OCI-LY1 (cell line): ENCODE measurements at regions not wholly inside any gene's neighbourhood (a gene's known extent, or its start where the extent isn't known, plus 50 kb on each side); places are given as distances from the start of the nearest gene placed in this dataset.

Source experiments
- H2AFZ ChIP-seq: fragments of 200-600 bp; sonication (generic), shearing (Covaris generic); 2 replicates; pipeline ENCODE4 v1.6.0; 2014; ENCODE audit warnings: antibody characterized with exemption, mild to moderate bottlenecking, low read length
- H3F3A ChIP-seq: fragments of 200-600 bp; sonication (generic), shearing (Covaris generic); 2 replicates; pipeline ENCODE4 v1.6.0; 2014; ENCODE audit warnings: mild to moderate bottlenecking, antibody characterized with exemption, low read length, moderate library complexity; ENCODE audit not compliant: insufficient read depth
- H3K27ac ChIP-seq: fragments of 200-600 bp; sonication (generic); 2 replicates; pipeline ENCODE4 v1.5.1; 2014; ENCODE audit warnings: low read length, mixed run types, mild to moderate bottlenecking, low read depth; ENCODE audit not compliant: poor library complexity, severe bottlenecking
- H3K27me3 ChIP-seq: fragments of 200-600 bp; sonication (generic); 2 replicates; pipeline ENCODE4 v1.6.0; 2014; ENCODE audit warnings: antibody characterized with exemption, mild to moderate bottlenecking, low read length, moderate library complexity; ENCODE audit not compliant: insufficient read depth
- H3K36me3 ChIP-seq: fragments of 200-600 bp; sonication (generic); 2 replicates; pipeline ENCODE4 v1.6.1; 2014; ENCODE audit warnings: mild to moderate bottlenecking, antibody characterized with exemption, low read length, moderate library complexity, mixed read lengths; ENCODE audit not compliant: insufficient read depth
- H3K4me1 ChIP-seq: fragments of 200-600 bp; sonication (generic); 2 replicates; pipeline ENCODE4 v1.5.1; 2014; ENCODE audit warnings: mild to moderate bottlenecking, low read length, moderate library complexity; ENCODE audit not compliant: insufficient read depth, severe bottlenecking
- H3K4me2 ChIP-seq: fragments of 200-600 bp; sonication (generic), shearing (Covaris generic); 2 replicates; pipeline ENCODE4 v1.6.1; 2014; ENCODE audit warnings: low read length
- H3K4me3 ChIP-seq: fragments of 200-600 bp; sonication (generic); 2 replicates; pipeline ENCODE4 v1.5.1; 2014; ENCODE audit warnings: low read length, low read depth, mild to moderate bottlenecking, mixed read lengths; ENCODE audit not compliant: poor library complexity, severe bottlenecking
- H3K79me2 ChIP-seq: fragments of 200-600 bp; shearing (Covaris generic); 2 replicates; pipeline ENCODE4 v1.6.1; 2016; ENCODE audit warnings: mixed run types, low read length, mixed read lengths; ENCODE audit not compliant: insufficient read depth
- H3K9ac ChIP-seq: fragments of 200-600 bp; sonication (generic), shearing (Covaris generic); 2 replicates; pipeline ENCODE4 v1.6.1; 2014; ENCODE audit warnings: mild to moderate bottlenecking, low read length, mixed read lengths
- H3K9me2 ChIP-seq: fragments of 200-600 bp; sonication (generic), shearing (Covaris generic); 2 replicates; pipeline ENCODE4 v1.6.1; 2014; ENCODE audit warnings: low read depth, mild to moderate bottlenecking, low read length, mixed read lengths
- H3K9me3 ChIP-seq: fragments of 200-600 bp; shearing (Covaris generic); 2 replicates; pipeline ENCODE4 v1.6.1; 2014; ENCODE audit warnings: low read length, mixed read lengths
- H4K20me1 ChIP-seq: fragments of 200-600 bp; sonication (generic), shearing (Covaris generic); 2 replicates; pipeline ENCODE4 v1.6.0; 2016; ENCODE audit warnings: mild to moderate bottlenecking, low read length; ENCODE audit not compliant: insufficient read depth
- CTCF ChIP-seq: fragments of 200-600 bp; sonication (generic), shearing (Covaris generic); IDR thresholded peaks from 2 replicates; pipeline ENCODE4 v1.5.1; 2017; ENCODE audit warnings: mild to moderate bottlenecking, antibody characterized with exemption, low read length, moderate library complexity, mixed read lengths
- EZH2 ChIP-seq: fragments of 200-600 bp; sonication (generic), shearing (Covaris generic); IDR thresholded peaks from 2 replicates; pipeline ENCODE4 v1.8.0; 2017; ENCODE audit warnings: borderline replicate concordance, mixed run types, mild to moderate bottlenecking, antibody characterized with exemption, low read length, moderate library complexity, mixed read lengths

DNA sequence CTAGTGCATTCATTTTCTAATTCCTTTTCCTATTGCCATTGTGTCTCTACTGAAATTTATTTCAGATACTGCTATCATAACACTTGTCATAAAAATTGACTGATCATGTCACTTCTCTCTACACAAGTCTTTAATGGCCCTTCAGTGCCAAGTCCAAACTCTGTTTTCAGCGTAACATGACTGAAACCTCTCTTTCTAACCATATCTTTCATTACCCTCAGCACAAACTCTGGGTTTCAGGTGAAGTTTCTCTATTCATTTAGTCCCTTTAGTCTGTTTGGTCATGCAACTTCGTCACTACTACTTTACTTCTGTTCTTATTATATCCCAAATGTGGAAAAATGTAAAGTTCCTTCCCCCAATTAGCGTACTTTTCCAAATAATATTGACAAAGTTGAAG, 234.9 kb downstream of the OGFRL1 start:
- H3K27me3 ChIP-seq: no peaks in the 10 kb centered on the region
- no peaks in the 10 kb centered on the region for H3K4me1 ChIP-seq
- no peaks in the 10 kb centered on the region for H3K36me3 ChIP-seq
- TF ChIP-seq CTCF (no peak), EZH2 (no peak)
- no peak overlapping the region for H3K9ac ChIP-seq
- no peaks in the 10 kb centered on the region for H3K79me2 ChIP-seq
- H3F3A ChIP-seq: no peaks in the 10 kb centered on the region
- no peaks in the 10 kb centered on the region for H3K9me3 ChIP-seq
- H3K9me2 ChIP-seq: no peaks in the 10 kb centered on the region
- no peaks in the 10 kb centered on the region for H4K20me1 ChIP-seq
- H3K27ac ChIP-seq: no peak overlapping the region
- no peak overlapping the region for H3K4me3 ChIP-seq
- H2AFZ ChIP-seq: no peak overlapping the region
- H3K4me2 ChIP-seq: no peak overlapping the region

GRCh38 chr6:71524201-71524600, 235.6 kb downstream of the OGFRL1 start:
- no peaks in the 10 kb centered on the region for H3K36me3 ChIP-seq

DNA sequence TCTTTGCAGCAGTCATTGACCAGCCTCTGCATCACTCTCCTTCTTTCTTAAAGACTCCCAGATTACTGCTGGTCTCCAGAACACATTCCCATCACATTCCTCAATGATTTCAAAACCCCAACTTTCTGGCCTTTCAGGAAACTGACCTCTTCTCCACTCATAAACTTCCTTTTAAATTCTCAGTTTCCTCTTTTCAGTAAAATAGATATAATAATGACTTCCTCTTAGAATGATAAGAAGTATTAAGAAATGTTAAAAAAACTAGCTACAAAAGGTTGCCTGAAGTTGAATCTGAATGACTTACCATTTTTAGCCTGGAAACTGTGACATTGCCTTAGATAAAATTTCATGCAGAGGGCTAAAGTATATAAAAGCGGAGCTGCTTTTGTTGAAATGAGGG, 239.3 kb downstream of the OGFRL1 start:
- no peaks in the 10 kb centered on the region for H3K4me1 ChIP-seq
- H3F3A ChIP-seq: no peaks in the 10 kb centered on the region
- H3K9me3 ChIP-seq: no peaks in the 10 kb centered on the region
- H3K27me3 ChIP-seq: no peaks in the 10 kb centered on the region
- H4K20me1 ChIP-seq: no peaks in the 10 kb centered on the region
- no peaks in the 10 kb centered on the region for H3K9me2 ChIP-seq
- H3K27ac ChIP-seq: no peak overlapping the region
- H3K79me2 ChIP-seq: no peaks in the 10 kb centered on the region
- TF ChIP-seq CTCF: no peak
- no peak for TF ChIP-seq EZH2
- H3K36me3 ChIP-seq: no peaks in the 10 kb centered on the region
- H3K9ac ChIP-seq: no peak overlapping the region
- no peak overlapping the region for H3K4me3 ChIP-seq
- H3K4me2 ChIP-seq: no peak overlapping the region
- no peak overlapping the region for H2AFZ ChIP-seq

More at GRCh38 chr6:71524201-71524600, 235.6 kb downstream of the OGFRL1 start:
- Histone ChIP-seq H3K4me3 (no peak overlapping the region), H3K27me3 (no peaks in the 10 kb centered on the region), H3K27ac (no peak overlapping the region), H3K79me2 (no peaks in the 10 kb centered on the region), H3K9me3 (no peaks in the 10 kb centered on the region), H4K20me1 (no peaks in the 10 kb centered on the region), H3K9me2 (no peaks in the 10 kb centered on the region), H2AFZ (no peak overlapping the region), H3K9ac (no peak overlapping the region), H3F3A (no peaks in the 10 kb centered on the region), H3K4me1 (no peaks in the 10 kb centered on the region), H3K4me2 (no peak overlapping the region)
- TF ChIP-seq CTCF (no peak), EZH2 (no peak)
